ENCODE measurements at regions not wholly inside any gene's neighbourhood (a gene's known extent, or its start where the extent isn't known, plus 50 kb on each side); places are given as distances from the start of the nearest gene placed in this dataset.
A peak's percentile ranks its signal among the peaks of the same experiment; 100 is the strongest.

DNA sequence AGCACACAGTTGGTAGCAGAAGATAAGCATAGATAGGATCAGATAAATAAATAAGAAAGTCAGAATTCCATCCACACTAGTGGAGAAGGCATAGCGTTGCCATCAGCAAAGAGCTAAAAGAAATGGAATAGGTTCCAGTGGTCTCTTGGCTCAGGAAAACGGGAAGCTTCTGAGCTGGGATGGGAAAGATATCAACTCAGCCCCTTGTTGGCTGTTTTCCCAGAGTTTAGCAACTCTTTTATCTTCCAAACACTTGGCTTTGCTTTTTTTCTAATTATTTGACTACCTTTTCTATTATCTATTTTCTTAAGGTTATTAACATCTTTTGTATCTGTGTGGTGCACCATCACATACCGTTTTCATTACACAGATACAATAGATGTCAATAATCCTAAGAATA, 445.7 kb upstream of the TRPC7 start:
- no peak for DNase-seq (ENCODE audit: low read depth in 2 of 2)

DNA sequence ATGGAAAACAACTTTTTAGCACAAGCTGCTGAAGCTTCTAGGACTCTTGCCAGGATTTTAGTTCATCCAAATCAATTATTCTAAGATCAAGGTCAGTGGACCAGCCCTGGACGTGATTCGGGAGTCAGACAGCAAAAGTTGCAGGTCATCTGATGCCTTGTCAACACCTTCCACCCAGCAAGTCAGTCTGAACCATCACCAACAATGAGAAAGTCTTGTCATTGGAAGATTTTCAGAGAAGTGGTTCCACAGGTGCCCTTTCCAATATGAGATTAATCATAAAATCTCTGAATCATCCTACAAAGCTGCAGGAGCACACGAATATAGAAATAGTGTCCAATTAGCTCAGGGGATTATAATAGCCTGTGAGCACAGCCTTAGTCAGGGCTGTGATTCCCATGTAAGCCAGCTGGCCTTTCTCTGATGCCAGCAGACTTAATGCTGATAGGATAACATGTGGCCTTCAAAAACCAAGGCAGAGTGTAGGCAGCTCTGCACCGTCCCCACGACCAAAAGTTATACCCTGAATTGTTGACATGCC, 445.0 kb upstream of the TRPC7 start:
- no peak for DNase-seq (ENCODE audit: low read depth in 2 of 2)

DNA sequence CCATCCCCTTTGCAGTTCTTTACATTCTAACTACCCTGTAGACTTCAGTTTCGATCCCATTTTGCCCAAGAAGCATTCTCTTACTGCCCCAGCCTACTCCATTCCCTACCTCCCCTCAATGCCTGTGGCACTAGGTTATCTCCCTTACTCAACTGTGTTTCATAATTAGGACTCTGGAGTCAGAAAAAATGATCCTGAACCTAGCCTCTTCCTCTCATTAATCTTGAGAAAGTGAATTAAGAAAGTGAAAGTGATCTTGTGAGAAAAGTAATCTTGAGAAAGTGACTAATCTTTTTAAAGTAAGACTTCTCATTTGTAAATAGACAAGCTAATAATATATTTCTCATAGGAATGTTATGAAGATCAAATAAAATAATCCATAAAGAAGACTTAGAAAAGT, 444.0 kb upstream of the TRPC7 start:
- DNase-seq (ENCODE audit: low read depth in 2 of 2), result no peak

DNA sequence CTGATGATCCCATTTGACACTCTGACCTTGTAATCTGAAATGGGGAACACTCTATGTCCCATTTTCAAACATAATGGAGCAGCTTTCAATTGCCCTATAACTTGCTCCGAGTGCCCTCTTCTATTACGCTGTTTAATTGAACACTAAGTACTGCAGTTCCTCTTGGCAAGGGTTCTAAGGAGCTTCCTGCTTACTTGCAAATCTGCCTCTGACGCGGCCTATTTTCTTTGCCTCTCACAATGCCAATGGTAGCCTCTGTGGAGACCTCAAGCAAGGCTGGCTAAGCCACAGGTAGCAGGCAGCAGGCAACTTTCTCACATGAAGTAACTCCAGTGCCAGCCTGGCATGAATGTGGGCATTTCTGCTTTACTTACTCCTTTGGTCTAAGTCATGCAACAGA, 443.4 kb upstream of the TRPC7 start:
- DNase-seq (ENCODE audit: low read depth in 2 of 2), result no peak

DNA sequence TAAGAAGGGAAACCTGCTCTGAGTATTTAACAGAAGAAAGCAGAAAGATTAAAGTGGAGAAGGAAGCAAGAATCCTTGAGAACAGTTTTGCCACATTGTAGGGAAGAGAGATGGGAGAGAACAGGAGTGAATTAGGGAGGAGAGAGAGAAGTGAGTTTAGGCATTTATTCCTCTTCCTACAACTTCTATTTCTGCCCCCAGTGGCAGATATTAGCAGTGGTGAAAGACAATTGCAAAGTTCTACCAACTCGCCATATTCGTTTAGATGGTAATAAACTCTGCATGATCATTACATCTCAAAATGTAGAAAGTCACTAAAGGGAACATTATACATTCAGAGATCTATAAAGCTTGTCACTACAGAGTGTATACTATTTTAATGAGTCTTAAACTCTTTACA, 440.1 kb upstream of the TRPC7 start:
- no peak for DNase-seq (ENCODE audit: low read depth in 2 of 2)

DNA sequence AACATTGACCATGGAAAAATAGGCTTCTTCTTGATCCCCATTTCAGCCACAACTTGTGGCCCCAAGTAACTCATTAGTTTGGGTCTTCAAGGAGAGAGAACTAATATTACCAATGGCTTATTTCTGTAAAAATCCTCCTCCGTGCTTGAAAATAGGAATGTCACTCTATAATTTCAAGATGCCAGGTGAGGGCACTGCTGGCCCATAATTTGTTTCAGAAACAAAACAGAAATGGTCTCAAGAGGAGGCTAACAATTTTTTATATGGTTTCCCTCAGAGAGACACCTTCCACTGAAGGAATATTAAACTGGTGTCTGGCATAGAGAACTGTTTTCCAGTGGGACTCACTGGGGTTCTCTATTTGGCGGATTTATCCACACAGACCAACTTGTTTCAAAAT, 437.0 kb upstream of the TRPC7 start:
- no peak for DNase-seq (ENCODE audit: low read depth in 2 of 2)

DNA sequence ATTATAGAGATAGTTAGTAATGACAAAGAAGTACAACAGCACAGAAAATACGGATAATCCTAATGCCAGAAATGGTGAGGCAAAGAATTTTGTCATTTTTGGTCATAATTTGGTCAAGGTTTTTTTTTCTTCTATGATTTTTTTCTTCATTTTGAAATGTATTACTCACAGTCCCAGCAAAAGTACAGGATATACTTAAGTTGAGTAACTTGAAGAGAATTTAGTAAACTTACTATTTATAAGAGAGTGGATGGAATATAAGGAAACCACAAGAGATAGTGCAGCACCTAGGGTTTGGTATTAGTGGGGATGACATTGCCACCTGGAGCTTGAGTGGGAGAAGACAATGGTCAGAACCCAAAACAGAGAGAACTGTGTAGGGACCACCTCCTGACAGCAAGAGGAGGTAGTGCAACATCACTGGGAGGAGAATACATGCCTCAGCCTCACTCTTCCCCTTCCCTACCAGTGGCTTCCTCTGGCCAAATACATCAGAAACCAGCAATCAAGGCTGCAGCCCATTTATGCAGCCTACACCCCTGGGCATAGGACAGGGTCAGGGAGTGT, 434.5 kb upstream of the TRPC7 start:
- DNase-seq (ENCODE audit: low read depth in 2 of 2), result no peak

DNA sequence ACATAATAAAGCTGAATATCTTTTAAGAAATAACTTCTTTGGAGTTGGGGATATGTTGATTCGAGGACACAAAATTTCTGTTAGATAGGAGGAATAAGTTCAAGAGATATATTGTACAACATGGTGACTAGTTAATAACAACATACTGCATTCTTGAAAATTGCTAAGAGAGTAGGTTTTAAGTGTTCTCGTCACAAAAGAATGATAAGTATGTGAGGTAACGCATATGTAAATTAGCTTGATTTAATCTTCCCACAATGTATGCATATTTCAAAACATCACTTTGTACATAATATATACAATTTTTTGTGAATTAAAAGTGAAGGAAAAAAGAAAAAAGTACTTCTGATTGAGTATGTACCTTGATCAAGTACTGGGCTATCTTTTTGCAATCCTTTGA, 428.0 kb upstream of the TRPC7 start:
- DNase-seq (ENCODE audit: low read depth in 2 of 2), result no peak

DNA sequence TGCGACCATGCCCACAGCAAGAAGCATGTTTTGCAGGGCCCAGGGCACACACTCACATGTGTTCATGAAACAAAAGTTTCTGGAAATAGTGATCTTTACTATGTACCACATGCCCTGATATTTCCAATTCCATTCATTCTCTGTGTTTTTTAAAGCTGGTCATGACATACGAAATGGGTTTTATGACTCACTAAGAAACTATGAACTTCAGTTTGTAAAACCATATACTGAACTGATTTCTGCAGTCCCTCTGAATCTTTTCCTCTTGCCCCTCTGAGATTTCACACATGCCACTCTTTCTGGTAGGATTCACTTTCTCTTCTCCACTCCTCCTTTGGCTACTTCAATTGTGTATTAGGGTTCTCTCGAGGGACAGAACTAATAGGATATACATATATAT, 416.1 kb upstream of the TRPC7 start:
- DNase-seq (ENCODE audit: low read depth in 2 of 2), result no peak

DNA sequence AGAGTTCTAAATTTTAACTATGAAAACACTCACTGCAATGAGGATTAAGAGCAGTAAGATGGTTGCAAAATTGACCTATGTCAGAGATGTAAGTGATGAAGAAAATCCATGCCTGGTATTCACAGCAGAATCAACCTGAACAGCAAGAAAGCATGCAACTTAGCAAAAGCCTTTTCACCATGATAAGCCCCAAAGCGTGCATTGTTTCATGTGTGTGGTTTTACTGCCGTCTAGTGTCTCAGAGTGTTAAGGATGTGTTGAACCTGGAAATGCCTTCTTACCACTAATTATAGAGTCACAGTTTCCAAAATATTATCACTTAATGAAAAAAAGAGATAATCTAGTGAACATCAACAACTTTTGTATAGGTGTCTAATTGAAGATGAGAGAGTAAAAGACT, 415.2 kb upstream of the TRPC7 start:
- no peak for DNase-seq (ENCODE audit: low read depth in 2 of 2)

DNA sequence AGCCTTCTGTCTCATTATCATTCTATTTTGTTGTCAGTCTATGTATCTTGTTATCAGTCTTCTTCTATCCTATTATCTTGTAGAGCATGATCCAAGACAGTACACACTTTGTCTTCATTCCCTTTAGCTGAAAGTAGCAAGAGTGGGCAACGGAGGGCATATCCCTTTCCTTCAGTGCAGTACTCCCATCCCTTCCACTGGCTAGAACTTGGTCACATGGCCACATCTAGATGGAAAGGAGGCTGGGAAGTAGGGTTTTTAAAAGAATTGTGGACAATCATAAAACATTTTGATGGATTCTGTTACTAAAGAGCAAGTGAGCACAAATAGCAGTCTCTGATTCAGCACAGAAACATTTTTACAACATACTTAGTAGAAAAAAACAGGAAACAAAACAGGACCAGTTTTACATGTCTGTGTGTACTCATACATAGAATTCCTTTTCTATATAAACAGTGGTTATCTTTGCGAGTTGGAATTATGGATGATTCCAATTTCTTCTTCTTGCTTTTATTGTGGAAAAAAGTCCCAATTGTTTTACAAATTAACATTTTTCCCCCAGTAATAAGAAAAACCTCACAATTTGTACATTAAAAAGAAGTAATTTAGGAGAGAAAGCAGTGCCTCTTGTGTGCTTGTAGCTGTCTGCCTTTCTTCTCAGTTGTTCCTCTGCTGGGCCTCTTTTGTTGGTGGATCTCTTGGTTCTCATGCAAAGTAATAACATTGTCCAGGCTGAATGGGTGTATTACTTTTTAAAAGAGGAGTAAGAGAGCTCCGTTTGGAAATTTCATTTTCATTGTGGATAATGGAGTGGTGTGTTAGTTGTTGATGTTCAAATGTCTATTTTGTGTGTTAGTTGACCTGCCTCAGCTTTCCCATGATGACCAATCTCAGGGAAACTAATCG, 410.9 kb upstream of the TRPC7 start:
- DNase-seq (ENCODE audit: low read depth in 2 of 2), result no peak

DNA sequence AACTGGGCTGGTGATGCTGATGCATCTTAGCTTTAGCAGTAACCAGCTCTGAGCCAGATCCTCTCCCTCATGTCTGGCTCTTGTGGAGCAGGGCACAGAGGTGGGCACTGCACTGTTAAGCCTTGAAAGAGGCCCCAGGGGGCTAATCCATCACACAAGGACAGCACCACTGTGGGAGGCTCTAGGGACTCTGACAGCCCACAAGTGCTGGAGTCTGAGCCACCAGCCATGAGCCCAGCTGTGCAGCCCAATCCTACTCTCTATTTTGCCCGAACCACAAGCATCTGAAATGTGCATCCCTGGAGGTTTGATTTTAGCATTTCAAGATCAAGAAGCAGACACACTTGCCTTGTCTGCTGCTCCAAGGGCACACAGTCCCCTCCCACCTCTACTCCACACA, 407.1 kb upstream of the TRPC7 start:
- no peak for DNase-seq (ENCODE audit: low read depth in 2 of 2)

DNA sequence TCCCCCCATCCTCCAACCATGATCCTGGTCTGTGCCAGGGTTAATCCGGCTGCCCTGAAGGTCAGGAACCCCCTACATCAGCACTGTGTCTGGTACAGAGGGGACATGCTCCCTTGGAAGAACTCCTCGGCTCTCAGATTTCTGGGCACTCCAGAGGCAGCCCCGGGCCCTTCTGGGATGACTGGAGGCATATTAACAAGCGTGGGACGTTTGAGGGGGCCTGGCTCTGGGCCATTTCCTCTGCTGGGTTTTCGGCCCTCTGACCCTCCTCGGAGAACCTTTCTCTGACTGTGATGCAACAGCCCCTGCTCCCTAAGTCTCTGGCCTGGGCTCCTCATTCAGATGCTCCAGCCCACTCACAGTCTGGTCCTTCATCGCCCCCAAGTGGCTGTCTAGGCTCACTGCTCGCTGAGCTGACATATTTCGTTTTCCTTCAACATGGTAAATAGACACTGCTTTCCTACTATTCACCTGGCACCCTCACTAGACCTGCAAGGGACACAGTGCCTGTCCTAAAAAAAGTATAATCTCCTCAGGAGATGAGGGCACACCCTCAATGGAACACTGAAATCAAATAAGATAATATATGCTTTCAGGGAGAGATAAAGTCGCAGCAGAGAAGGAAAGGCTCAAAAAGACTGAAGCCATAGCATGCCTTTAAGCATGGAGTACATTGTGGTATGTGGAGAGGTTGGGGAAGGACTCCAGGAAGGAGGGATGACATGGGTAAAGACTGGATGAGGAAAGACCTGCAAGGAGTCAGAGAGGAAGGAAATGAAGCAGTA, 404.7 kb upstream of the TRPC7 start:
- peak in 1 of 2 donors; percentile 2 for DNase-seq (ENCODE audit: low read depth in 2 of 2)

DNA sequence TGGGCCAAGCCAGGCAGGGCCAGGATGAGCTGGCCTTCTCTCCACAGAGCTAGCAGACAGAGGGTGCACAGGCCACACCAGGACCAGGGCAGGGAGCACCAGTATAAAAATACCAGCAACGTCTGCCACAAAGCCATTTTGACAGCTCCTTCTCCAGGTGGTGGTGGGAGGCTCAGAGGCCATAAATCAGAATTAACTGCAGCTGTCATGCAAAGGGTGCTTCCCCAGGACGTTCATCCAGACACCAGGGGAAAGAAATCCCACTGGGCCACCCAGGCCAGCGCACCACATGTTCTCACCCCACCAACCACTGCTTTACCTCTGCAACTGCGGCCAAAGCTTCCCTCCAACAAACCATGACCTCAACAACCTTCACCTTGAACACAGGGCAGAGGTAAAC, 403.7 kb upstream of the TRPC7 start:
- no peak for DNase-seq (ENCODE audit: low read depth in 2 of 2)

DNA sequence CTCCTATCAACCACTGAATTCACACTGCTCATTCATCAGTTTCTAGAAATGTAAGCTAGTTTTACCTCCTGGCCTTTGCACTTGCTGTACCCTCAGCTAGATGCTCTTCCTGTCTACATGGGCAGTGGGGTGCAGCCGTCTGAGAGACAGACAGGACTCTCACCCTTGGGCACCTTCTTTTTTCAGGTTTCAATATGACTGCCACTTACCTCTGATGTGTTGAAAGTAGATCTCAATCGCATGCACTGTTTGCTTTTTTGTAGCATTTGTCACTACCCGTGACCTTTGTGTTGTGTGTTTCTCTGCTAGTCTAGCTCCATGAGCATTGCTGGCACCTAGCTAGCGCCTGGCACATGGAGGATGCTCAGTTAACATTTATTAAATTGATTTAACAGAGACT, 403.1 kb upstream of the TRPC7 start:
- DNase-seq (ENCODE audit: low read depth in 2 of 2), result no peak

DNA sequence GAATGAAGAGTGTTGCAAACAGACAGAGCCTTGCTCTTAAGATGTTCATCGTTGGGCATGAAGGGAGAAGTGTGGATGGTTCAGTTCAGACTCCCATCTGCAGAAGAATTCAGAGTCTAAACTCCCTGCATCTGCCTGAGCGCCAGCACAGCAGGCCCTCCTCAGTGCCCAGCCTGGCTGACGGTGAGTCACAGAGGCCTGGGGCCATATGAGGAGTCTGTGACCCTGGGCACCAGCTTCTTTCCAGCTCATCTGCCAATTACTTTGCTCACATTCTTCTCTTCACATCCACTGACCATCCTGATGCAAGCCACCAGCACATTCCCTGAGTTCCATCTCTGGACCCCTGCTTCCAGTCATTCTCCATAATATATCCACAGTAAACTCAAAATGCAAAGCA, 401.1 kb upstream of the TRPC7 start:
- no peak for DNase-seq (ENCODE audit: low read depth in 2 of 2)

DNA sequence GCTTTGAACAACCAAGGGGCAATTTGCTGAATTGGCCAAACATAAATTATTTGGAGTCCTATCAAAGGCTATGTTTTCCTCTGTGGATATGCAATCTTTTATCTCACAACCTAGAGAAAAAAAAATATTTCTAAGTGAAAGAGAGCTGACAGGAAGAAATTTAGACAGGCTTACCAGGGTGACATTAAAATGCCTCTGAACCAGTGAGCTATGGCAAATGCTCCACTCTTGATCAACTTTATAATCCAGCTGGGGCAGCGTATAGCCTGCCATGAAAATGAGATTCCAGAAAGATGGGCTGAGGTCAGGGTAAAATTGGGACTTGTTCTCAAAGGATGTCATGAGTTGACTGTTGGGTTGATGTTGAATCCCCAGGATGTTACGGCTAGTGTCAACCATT, 399.3 kb upstream of the TRPC7 start:
- no peak for DNase-seq (ENCODE audit: low read depth in 2 of 2)

DNA sequence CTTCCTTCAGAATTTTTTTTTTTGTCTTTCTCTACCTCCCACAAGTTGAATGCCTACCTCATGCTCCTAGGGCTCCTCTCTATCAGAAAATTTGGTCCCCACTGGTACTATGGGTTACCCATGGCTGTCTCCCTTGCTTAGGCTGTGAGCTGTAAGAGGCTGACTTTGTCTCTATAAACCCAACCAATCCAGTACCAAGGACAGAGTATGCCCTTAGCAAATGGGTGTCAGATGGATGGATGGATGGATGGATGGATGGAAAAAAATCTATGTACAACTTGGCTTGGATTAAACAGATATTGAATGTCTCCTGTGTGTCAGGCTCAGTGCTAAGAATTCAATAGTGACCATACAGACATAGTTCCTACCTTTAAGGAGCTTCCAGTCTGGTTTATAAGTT, 398.2 kb upstream of the TRPC7 start:
- no peak for DNase-seq (ENCODE audit: low read depth in 2 of 2)

DNA sequence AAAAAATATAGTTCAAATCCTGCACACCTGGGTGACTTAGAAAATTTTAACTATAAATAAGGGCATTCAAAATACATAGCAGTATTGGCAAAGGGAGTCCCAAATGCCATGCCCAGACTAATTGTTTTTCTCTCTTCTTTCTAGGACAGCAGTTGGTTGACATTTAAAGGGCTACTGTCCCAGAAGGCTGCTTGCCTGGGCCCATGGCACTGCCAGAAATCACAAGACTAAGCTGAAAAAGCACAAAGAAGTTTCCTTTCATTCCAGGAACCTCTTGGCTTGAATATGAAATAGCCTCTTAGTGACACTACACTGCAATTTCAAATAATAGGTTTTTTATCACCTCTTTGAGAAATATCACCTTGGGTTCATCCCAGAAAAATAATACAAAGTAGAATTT, 388.9 kb upstream of the TRPC7 start:
- no peak for DNase-seq (ENCODE audit: low read depth in 2 of 2)

DNA sequence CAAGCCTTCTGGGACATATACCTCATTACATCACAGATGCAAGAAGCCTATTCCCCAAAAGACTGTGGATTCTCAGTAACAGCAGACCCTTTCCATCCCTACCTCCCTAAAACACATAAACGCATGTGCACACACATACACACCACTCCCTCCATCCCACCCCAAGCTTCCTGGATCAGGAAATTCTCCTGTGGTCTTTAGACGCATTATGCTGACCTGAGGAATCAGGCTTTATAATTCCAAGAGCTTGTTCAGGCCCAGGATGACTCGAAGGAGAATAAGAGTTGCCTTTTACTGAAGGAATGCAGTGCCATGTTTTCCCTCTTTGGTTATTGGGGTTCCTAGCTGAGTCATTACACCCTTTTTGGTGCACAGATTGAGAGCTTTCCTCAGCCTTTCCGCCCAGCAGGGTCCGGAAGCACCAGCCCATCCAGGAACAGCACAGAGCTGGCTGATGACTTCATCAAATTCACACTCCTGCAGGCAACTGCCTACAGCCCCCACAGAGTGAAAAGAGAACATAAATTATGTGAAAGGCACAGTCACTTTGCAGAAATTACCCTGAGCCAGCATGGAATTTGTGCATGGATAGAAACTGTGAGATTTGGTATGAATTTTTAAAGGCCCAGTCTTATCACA, 385.0 kb upstream of the TRPC7 start:
- no peak for DNase-seq (ENCODE audit: low read depth in 2 of 2)

DNA sequence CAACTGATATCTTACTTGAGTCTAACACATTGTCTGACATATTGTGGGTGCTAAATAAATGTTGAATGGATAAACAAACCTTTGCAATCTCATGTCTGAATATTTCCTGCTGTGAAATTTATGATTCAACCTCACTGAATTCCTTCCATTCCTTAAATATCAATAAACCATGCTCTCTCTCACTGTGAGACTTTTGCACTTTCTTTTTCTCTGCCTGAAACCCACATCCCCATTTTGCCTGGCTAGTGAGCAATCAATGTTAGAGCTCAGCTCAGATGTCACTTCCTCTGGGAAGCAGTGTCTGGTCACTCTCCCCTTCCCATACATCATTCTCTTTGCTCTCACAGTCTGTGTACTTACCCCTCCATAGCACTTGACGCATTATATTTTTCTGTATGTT, 383.7 kb upstream of the TRPC7 start:
- DNase-seq (ENCODE audit: low read depth in 2 of 2), result no peak

DNA sequence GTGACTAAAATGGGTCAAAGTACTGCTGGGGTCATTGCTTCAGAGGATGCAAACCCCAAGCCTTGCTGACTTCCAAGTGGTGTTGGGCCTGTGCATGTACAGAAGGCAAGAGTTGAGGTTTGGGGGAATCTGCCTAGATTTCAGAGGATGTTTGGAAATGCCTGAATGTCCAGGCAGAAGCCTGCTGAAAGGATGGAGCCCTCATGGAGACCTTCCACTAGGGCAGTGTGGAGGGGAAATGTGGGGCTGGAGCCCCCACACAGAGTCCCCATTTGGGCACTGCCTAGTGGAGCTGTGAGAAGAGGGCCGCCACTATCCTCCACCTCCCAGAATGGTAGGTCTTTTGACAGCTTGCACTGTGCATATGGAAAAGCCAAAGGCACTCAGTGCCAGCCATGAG, 377.7 kb upstream of the TRPC7 start:
- DNase-seq (ENCODE audit: low read depth in 2 of 2), result no peak

Measured in stimulated activated CD4-positive, alpha-beta T cell treated with anti-CD3 and anti-CD28 coated beads, Interleukin-15, amount 100 ng/mL, for 48 hours (primary cell).